ENCODE measurements at regions not wholly inside any gene's neighbourhood (a gene's known extent, or its start where the extent isn't known, plus 50 kb on each side); places are given as distances from the start of the nearest gene placed in this dataset.

GRCh38 chr4:36006226-36006625 lies 238.1 kb downstream of the ARAP2 start:
- POLR2A ChIA-PET = no interaction called here
- DNase-seq = no peak
- CTCF ChIA-PET = no interaction called here

GRCh38 chr4:36010397-36010929 lies 233.9 kb downstream of the ARAP2 start:
- H3K4me3 ChIP-seq (ENCODE audit: low read length) = no peak overlapping the region
- intact Hi-C loops (cut with DNase I, micrococcal nuclease) = no loop called here
- no peaks in the 10 kb centered on the region for H3K36me3 ChIP-seq (ENCODE audit: insufficient read depth, low read length)
- H3K9me3 ChIP-seq (ENCODE audit: control insufficient read depth in 1 of 2, insufficient read depth in 1 of 2, low read length in 2 of 2) = no peaks in the 10 kb centered on the region
- ChIA-PET POLR2A (no interaction called here), CTCF (no interaction called here)
- no peak overlapping the region for H3K27ac ChIP-seq (ENCODE audit: low read depth in 1 of 2, low read length in 2 of 2)
- no peak for DNase-seq
- H3K27ac Mint-ChIP-seq = no peak overlapping the region
- no peaks in the 10 kb centered on the region for H3K27me3 Mint-ChIP-seq
- no peaks in the 10 kb centered on the region for H3K4me1 ChIP-seq (ENCODE audit: insufficient read depth, low read length)
- no peak overlapping the region for H3K4me3 Mint-ChIP-seq
- TF ChIP-seq CTCF (IDR thresholded peaks at IDR 0.05) = no peak
- H3K4me1 Mint-ChIP-seq (ENCODE audit: low read depth) = no peaks in the 10 kb centered on the region
- no peaks in the 10 kb centered on the region for H3K9me3 Mint-ChIP-seq
- no peak for ATAC-seq (ENCODE audit: poor library complexity)
- peaks cover 6% of the 10 kb centered on the region for H3K36me3 Mint-ChIP-seq (ENCODE audit: low read depth)
- H3K27me3 ChIP-seq (ENCODE audit: control insufficient read depth in 1 of 2, insufficient read depth in 2 of 2, low read length in 2 of 2) = no peaks in the 10 kb centered on the region

More at GRCh38 chr4:36006226-36006625, 238.1 kb downstream of the ARAP2 start:
- Histone ChIP-seq H3K27ac (ENCODE audit: low read depth in 1 of 2, low read length in 2 of 2) (no peak overlapping the region), H3K9me3 (ENCODE audit: control insufficient read depth in 1 of 2, insufficient read depth in 1 of 2, low read length in 2 of 2) (no peaks in the 10 kb centered on the region), H3K4me1 (ENCODE audit: insufficient read depth, low read length) (no peaks in the 10 kb centered on the region), H3K36me3 (ENCODE audit: insufficient read depth, low read length) (no peaks in the 10 kb centered on the region), H3K4me3 (ENCODE audit: low read length) (no peak overlapping the region), H3K27me3 (ENCODE audit: control insufficient read depth in 1 of 2, insufficient read depth in 2 of 2, low read length in 2 of 2) (no peaks in the 10 kb centered on the region)
- Mint-ChIP-seq H3K4me3 (no peak overlapping the region), H3K27me3 (no peaks in the 10 kb centered on the region), H3K9me3 (peaks cover 2% of the 10 kb centered on the region), H3K4me1 (ENCODE audit: low read depth) (no peaks in the 10 kb centered on the region), H3K36me3 (ENCODE audit: low read depth) (peaks cover 6% of the 10 kb centered on the region), H3K27ac (no peak overlapping the region)
- no peak for TF ChIP-seq CTCF (IDR thresholded peaks at IDR 0.05)
- intact Hi-C loops (cut with DNase I, micrococcal nuclease) = no loop called here
- no peak for ATAC-seq (ENCODE audit: poor library complexity)

- no peak for ATAC-seq (ENCODE audit: poor library complexity)
- Histone ChIP-seq H3K4me1 (ENCODE audit: insufficient read depth, low read length) (no peaks in the 10 kb centered on the region), H3K27ac (ENCODE audit: low read depth in 1 of 2, low read length in 2 of 2) (no peak overlapping the region), H3K9me3 (ENCODE audit: control insufficient read depth in 1 of 2, insufficient read depth in 1 of 2, low read length in 2 of 2) (no peaks in the 10 kb centered on the region), H3K27me3 (ENCODE audit: control insufficient read depth in 1 of 2, insufficient read depth in 2 of 2, low read length in 2 of 2) (no peaks in the 10 kb centered on the region), H3K4me3 (ENCODE audit: low read length) (no peak overlapping the region), H3K36me3 (ENCODE audit: insufficient read depth, low read length) (no peaks in the 10 kb centered on the region)
- Mint-ChIP-seq H3K27me3 (no peaks in the 10 kb centered on the region), H3K9me3 (no peaks in the 10 kb centered on the region), H3K4me3 (no peak overlapping the region), H3K27ac (no peak overlapping the region), H3K36me3 (ENCODE audit: low read depth) (no peaks in the 10 kb centered on the region), H3K4me1 (ENCODE audit: low read depth) (no peaks in the 10 kb centered on the region)
- ChIA-PET CTCF (no interaction called here), POLR2A (no interaction called here)
- intact Hi-C loops (cut with DNase I, micrococcal nuclease) = no loop called here
- TF ChIP-seq CTCF (IDR thresholded peaks at IDR 0.05) = no peak
- DNase-seq = no peak
Measured at GRCh38 chr4:36011381-36011780, 232.9 kb downstream of the ARAP2 start.
